ENCODE measurements at regions not wholly inside any gene's neighbourhood (a gene's known extent, or its start where the extent isn't known, plus 50 kb on each side); places are given as distances from the start of the nearest gene placed in this dataset.
"Not testable (repeated sequence)": the region's sequence is repeated elsewhere in the genome, so short reads cannot be mapped to it uniquely, and the experiment has no call there.

GRCh38 chrX:113545040-113545439 is 704.4 kb upstream of the AMOT start:
- in situ Hi-C loops (cut with HindIII; ENCODE audit: low sequenced_read_pairs): no loop called here

DNA sequence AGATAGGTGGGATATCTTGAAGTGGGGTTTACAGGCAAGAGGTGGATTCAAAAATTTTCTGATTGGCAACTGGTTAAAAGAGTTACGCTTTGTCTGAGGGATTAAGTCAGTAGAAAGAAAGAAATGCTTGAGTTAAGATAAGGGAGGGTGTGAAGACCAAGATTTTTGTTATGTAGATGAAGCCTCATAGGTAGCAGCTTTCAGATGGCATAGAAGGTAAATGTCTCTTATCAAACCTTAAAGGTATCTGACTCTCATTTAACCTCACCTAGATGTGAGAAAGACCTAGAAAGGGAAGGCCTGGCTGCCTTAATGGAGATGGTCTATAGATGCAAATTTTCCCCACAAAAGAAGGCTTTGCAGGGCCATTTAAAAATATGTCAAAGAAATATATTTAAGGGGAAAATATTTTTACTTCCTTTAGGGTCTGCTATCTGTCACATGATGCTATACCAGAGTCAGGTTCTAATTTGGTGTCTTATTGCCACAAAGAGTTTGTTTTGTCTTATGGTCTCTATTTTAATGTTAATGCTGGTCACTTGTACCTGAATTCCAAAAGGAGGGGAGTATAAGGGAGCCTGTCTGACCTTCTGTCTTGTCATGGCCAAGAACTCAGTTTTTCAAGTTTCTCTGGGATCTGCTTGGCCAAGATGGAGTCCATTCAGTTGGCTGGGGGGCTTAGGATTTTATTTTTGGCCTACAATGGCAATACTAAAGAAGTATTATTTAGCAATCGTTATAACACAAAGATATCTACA is 699.1 kb upstream of the AMOT start:
- in situ Hi-C loops (cut with HindIII; ENCODE audit: low sequenced_read_pairs): no loop called here

DNA sequence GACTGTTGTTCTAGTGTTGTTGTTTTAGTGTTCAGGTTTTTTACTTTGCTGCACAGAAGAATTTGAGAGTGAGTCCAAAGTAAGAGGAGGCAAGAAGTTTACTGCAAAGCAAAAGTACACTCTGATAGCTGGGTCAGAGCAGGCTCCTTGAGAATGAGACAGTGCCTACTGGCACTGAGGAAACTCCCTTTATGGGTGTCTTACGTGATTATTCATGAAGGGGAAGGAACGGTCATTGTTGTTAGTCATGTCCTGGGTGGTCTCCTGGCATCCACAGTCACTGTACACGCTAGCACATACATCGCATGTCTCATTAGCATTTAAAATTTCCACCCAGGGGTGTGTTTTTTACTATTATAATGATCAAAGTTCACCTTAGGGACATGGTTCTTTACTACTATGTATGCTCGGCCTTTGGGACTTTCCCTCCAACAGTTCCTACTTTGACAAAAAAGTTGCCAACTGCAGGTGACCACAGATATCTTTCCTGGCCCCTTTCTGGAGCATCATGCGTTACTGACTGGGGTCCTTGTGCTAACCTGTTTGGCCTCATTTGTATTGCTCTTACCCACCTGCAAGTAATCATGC is 688.9 kb upstream of the AMOT start:
- in situ Hi-C loops (cut with HindIII; ENCODE audit: low sequenced_read_pairs): no loop called here

DNA sequence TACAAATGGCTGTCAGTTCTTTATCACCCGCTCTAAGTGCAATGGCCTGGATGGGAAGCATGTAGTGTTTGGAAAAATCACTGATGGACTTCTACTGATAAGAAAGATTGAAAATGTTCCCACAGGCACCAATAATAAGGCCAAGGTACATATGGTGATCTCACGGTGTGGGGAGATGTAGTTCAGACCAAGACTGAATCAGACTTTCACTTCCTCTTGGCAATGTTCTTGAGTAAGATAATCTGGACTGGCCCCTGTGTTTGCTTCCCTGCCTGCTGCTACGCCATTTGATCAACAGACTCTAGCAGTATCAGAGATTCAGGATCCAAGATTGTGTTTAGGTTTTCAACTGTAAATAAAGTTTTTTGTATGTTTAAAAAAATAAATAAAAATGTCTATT is 682.2 kb upstream of the AMOT start:
- in situ Hi-C loops (cut with HindIII; ENCODE audit: low sequenced_read_pairs): no loop called here

DNA sequence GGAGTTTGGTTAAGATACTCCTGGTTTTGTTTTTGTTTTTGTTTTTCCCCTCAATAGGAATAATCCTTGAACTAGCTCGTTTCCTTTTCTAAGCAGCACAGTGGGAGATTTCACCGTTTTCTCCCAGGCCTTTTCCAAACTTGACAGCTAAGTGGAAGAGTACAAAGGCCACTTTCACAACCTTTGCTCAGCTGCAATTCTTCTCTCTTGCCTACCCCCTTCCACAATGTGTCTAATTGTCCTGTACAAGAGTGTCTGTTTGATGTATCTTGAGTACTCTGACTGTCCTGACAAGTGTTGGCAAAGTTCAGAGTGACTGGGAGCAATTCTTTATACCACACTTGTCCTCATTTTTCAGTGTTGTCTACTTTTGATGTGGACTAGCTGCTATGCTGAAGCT is 674.3 kb upstream of the AMOT start:
- in situ Hi-C loops (cut with HindIII; ENCODE audit: low sequenced_read_pairs): no loop called here

- in situ Hi-C loops (cut with HindIII; ENCODE audit: low sequenced_read_pairs): no loop called here
Observed at GRCh38 chrX:113512700-113513395, 672.2 kb upstream of the AMOT start.

DNA sequence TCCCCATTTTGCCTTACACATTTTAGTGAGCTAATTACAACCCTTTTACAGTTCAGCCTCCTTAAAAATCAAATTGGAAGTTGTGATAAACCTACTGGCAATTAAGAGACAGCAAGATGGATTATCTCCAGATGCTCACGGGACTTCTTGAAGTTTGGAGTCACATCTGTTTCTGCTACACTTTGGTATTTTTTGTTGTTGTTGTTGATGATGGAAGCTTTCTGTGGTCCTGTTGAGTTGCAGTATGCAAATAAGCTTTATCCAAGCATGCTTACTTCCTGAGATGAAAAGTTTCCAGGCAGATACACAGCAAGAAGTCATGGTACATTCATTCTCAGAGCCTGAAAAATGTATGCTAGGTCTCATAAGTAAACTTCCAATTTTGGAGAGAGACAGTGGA is 670.0 kb upstream of the AMOT start:
- in situ Hi-C loops (cut with HindIII; ENCODE audit: low sequenced_read_pairs): no loop called here

DNA sequence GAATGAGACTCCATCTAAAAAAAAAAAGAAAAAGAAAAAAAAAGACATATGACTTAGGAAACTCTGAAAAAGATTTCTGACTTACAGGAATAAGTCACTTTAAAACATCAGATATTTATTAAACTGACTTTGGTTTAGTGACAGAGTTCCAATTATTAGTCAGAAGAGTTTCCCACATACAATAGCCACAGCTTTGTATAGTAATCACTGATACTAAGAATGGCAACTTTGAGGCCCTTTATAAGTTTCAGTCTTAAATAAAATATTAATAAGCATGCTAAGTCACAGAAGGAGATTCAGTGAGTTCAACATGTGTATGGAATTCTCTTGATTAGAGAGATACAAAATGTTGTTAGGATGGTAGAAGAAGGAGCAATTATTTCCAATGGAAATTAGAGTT is 652.3 kb upstream of the AMOT start:
- in situ Hi-C loops (cut with HindIII; ENCODE audit: low sequenced_read_pairs): no loop called here

- in situ Hi-C loops (cut with HindIII; ENCODE audit: low sequenced_read_pairs): no loop called here
Observed at GRCh38 chrX:113473418-113473817, 632.8 kb upstream of the AMOT start.

GRCh38 chrX:113473015-113473414 is 632.4 kb upstream of the AMOT start:
- in situ Hi-C loops (cut with HindIII; ENCODE audit: low sequenced_read_pairs): not testable (repeated sequence)

GRCh38 chrX:113470166-113470565 is 629.5 kb upstream of the AMOT start:
- in situ Hi-C loops (cut with HindIII; ENCODE audit: low sequenced_read_pairs): no loop called here

DNA sequence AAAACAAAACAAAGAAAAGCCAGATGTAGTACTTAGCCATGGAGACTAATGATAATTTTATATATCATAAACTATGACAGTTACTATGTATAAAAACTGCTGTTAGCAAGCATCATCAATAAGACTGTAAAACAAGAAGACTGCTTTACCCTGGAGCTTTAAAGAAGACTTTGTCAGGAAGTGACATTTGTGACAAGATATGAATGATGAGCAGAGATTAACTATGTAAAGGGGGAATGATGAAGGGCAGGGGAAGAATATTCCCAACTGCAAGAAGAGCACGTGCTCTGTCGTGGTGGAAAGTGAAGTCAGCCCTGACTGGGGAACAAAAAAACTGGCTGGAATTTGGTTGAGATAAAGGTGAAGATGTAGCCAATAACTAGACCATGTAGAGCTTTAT is 617.1 kb upstream of the AMOT start:
- in situ Hi-C loops (cut with HindIII; ENCODE audit: low sequenced_read_pairs): no loop called here

DNA sequence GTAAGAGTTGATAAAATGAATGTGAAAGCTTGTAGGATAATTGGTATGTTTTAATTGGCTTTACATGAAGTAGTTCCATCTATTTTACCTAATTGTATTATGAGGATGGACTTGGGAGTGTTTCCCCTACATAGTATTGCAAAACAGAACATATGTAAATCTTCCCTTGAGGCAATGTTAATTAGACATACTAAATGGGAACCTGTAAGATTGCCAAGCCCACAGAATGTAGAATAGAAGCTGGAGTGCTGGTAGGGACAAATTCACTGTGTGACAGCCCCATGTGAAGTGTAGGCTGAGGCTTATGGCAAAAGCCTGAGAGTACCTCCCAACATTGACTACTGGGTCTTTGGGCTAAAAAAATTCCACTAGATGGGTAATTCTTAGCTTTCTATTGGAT is 615.0 kb upstream of the AMOT start:
- in situ Hi-C loops (cut with HindIII; ENCODE audit: low sequenced_read_pairs): no loop called here

GRCh38 chrX:113429011-113429410 is 588.4 kb upstream of the AMOT start:
- in situ Hi-C loops (cut with HindIII; ENCODE audit: low sequenced_read_pairs): no loop called here

- in situ Hi-C loops (cut with HindIII; ENCODE audit: low sequenced_read_pairs): no loop called here
Observed at GRCh38 chrX:113422323-113422722, 581.7 kb upstream of the AMOT start.

DNA sequence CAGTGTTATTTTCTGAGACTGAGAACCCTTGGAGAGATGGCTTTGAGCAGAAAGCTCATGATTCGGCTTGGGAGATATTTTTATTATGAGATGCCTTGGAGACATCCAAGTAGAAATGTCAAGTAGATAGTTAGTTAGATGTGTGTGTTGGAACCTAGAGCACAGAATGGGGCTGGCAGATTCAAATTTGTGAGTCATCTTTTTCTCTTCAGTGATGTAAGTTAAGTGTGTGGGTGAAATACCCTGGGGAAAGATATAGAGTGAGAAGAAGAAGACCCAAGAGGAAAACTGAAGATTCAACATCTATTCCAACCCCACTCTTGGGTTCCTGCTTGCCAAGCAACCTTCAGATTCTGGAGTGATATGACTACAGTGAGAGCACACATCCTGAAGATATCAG is 580.8 kb upstream of the AMOT start:
- in situ Hi-C loops (cut with HindIII; ENCODE audit: low sequenced_read_pairs): no loop called here

DNA sequence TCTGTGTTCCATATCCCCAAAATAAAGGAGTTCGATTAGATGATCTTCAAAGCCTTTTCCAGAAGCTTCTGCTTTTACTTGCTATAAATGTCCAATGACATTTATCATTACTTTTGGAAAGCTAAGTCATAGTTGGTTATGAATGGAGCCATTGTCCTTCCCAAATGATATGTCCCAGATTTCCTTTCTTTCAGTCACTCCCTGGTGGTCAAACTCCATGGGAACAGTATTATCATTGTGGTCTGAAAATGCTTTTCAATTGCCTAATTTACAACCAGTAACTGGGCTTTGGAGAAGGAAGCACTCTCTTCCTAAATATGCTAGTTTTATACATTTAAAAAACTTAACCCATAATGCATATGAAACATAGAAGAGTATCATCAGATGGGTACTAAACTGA is 571.5 kb upstream of the AMOT start:
- in situ Hi-C loops (cut with HindIII; ENCODE audit: low sequenced_read_pairs): no loop called here

GRCh38 chrX:113408843-113409242 is 568.2 kb upstream of the AMOT start:
- in situ Hi-C loops (cut with HindIII; ENCODE audit: low sequenced_read_pairs): no loop called here

GRCh38 chrX:113400193-113400704 is 559.6 kb upstream of the AMOT start:
- in situ Hi-C loops (cut with HindIII; ENCODE audit: low sequenced_read_pairs): no loop called here

- in situ Hi-C loops (cut with HindIII; ENCODE audit: low sequenced_read_pairs): no loop called here
Observed at GRCh38 chrX:113399506-113400192, 559.0 kb upstream of the AMOT start.

DNA sequence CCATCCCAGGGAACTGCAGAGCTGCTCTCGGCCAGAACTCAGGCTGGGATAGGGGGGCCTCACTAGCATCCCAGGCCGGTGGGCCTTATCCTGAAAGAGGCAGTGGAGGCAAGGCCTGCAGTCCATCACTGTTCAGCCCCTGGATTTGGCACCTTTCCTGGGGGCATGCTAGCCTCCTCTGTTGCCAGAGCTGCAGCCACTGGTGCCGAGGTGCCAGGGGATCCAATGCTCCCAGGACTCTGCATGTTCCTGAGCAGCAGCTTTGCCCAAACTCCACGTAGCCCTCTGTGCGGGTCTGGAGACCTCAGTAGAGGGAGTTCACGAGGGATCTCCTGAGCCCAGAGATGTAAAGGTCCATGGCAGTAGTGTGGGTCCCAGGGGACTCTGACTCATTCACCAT is 551.7 kb upstream of the AMOT start:
- in situ Hi-C loops (cut with HindIII; ENCODE audit: low sequenced_read_pairs): no loop called here
